WTC11 (cell line): ENCODE measurements at regions not wholly inside any gene's neighbourhood (a gene's known extent, or its start where the extent isn't known, plus 50 kb on each side); places are given as distances from the start of the nearest gene placed in this dataset.

Source experiments
- CREM ChIP-seq: sonication (generic); formaldehyde crosslinking; IDR thresholded peaks from 2 replicates; pipeline ENCODE4 v1.8.1; 2022; ENCODE audit warnings: mild to moderate bottlenecking, missing genetic modification reagents, moderate library complexity
- ESRRA ChIP-seq: sonication (generic); formaldehyde crosslinking; IDR thresholded peaks from 2 replicates; pipeline ENCODE4 v1.8.1; 2022; ENCODE audit warnings: mild to moderate bottlenecking, missing genetic modification reagents, borderline replicate concordance
- FOXK1 ChIP-seq: sonication (generic); formaldehyde crosslinking; IDR thresholded peaks from 2 replicates; pipeline ENCODE4 v1.8.0; 2022; ENCODE audit warnings: mild to moderate bottlenecking, moderate library complexity, missing genetic modification reagents
- TF ChIP-seq, protein P1 (sequence below): sonication (generic); formaldehyde crosslinking; IDR thresholded peaks from 2 replicates; pipeline ENCODE4 v1.8.1; 2022; ENCODE audit warnings: low read depth, missing genetic modification reagents, borderline replicate concordance
- TF ChIP-seq, protein P2 (sequence below): fragments of 200-600 bp; IDR thresholded peaks from 2 replicates; pipeline ENCODE4 v1.8.0; 2022; ENCODE audit warnings: antibody characterized with exemption
- TF ChIP-seq, protein P3 (sequence below): sonication (generic); formaldehyde crosslinking; conservative IDR thresholded peaks from 2 replicates; pipeline ENCODE4 v1.8.1; 2022; ENCODE audit warnings: mild to moderate bottlenecking, missing genetic modification reagents
- TF ChIP-seq, protein P4 (sequence below): sonication (generic); formaldehyde crosslinking; IDR thresholded peaks from 2 replicates; pipeline ENCODE4 v1.8.0; 2022; ENCODE audit warnings: mild to moderate bottlenecking, missing genetic modification reagents

DNA sequence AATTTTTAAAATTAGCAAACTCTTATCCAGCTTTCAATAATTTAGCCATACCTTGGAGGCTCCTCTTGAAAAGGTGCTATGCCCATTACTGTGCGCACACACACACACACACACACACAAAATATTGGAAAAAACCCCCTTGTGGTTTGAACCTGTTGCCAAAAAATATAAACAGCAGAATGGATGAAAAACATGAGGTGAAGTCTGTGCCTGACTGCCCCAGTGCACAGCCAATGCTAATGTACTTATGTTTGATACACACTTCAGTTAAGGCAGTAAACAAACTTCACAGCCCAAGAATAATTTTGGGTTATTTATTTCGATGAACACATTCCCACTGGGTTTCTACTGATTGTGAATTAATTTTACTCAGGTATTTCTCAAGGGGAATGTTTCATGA is 113.2 kb upstream of the SEM1 start:
- TF ChIP-seq, protein P1, sequence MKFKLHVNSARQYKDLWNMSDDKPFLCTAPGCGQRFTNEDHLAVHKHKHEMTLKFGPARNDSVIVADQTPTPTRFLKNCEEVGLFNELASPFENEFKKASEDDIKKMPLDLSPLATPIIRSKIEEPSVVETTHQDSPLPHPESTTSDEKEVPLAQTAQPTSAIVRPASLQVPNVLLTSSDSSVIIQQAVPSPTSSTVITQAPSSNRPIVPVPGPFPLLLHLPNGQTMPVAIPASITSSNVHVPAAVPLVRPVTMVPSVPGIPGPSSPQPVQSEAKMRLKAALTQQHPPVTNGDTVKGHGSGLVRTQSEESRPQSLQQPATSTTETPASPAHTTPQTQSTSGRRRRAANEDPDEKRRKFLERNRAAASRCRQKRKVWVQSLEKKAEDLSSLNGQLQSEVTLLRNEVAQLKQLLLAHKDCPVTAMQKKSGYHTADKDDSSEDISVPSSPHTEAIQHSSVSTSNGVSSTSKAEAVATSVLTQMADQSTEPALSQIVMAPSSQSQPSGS (CRISPR knock-in tag), result no peak
- TF ChIP-seq, protein P2, sequence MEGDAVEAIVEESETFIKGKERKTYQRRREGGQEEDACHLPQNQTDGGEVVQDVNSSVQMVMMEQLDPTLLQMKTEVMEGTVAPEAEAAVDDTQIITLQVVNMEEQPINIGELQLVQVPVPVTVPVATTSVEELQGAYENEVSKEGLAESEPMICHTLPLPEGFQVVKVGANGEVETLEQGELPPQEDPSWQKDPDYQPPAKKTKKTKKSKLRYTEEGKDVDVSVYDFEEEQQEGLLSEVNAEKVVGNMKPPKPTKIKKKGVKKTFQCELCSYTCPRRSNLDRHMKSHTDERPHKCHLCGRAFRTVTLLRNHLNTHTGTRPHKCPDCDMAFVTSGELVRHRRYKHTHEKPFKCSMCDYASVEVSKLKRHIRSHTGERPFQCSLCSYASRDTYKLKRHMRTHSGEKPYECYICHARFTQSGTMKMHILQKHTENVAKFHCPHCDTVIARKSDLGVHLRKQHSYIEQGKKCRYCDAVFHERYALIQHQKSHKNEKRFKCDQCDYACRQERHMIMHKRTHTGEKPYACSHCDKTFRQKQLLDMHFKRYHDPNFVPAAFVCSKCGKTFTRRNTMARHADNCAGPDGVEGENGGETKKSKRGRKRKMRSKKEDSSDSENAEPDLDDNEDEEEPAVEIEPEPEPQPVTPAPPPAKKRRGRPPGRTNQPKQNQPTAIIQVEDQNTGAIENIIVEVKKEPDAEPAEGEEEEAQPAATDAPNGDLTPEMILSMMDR, result no peak
- TF ChIP-seq FOXK1 (CRISPR knock-in tag) (no peak), CREM (no peak), ESRRA (CRISPR knock-in tag) (no peak)
- TF ChIP-seq, protein P3, sequence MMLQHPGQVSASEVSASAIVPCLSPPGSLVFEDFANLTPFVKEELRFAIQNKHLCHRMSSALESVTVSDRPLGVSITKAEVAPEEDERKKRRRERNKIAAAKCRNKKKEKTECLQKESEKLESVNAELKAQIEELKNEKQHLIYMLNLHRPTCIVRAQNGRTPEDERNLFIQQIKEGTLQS (CRISPR knock-in tag), result no peak
- TF ChIP-seq, protein P4, sequence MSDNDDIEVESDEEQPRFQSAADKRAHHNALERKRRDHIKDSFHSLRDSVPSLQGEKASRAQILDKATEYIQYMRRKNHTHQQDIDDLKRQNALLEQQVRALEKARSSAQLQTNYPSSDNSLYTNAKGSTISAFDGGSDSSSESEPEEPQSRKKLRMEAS, result no peak
